Spleen (tissue), 11 donors: ENCODE measurements at regions not wholly inside any gene's neighbourhood (a gene's known extent, or its start where the extent isn't known, plus 50 kb on each side); places are given as distances from the start of the nearest gene placed in this dataset.

Experiments
- DNase-seq: peaks from one replicate; pipeline ENCODE4 v3.0.0-alpha.2; 2020
- H3K27ac ChIP-seq, 8 donors: fragments of 200-600 bp; sonication (generic) in 7 of 8; 1 replicate in 4 of 8; 2 replicates in 4 of 8; pipeline versions ENCODE4 v1.5.0 to v1.8.0; 2016 to 2021; ENCODE audit warnings: inconsistent platforms in 4 of 8, mild to moderate bottlenecking in 4 of 8, moderate library complexity in 1 of 8
- H3K27me3 ChIP-seq, 7 donors: fragments of 200-600 bp; sonication (generic) in 6 of 7; replicated peaks in 1 of 7; 1 replicate in 4 of 7; 2 replicates in 3 of 7; pipeline versions ENCODE4 v1.5.0 to v1.8.0; 2016 to 2021; ENCODE audit warnings: inconsistent platforms in 3 of 7, mild to moderate bottlenecking in 1 of 7
- H3K36me3 ChIP-seq, 6 donors: fragments of 200-600 bp; sonication (generic) in 5 of 6; 1 replicate in 4 of 6; 2 replicates in 2 of 6; pipeline versions ENCODE4 v1.5.0 to v1.8.0; 2016 to 2021; ENCODE audit warnings: inconsistent platforms in 2 of 6
- H3K4me1 ChIP-seq, 6 donors: fragments of 200-600 bp; sonication (generic) in 5 of 6; 1 replicate in 3 of 6; 2 replicates in 3 of 6; pipeline versions ENCODE4 v1.5.0 to v1.8.0; 2016 to 2021; ENCODE audit warnings: inconsistent platforms in 3 of 6
- H3K4me3 ChIP-seq, 8 donors: fragments of 200-600 bp; sonication (generic) in 7 of 8; 1 replicate in 4 of 8; 2 replicates in 4 of 8; pipeline versions ENCODE4 v1.5.0 to v1.8.0; 2016 to 2021; ENCODE audit warnings: inconsistent platforms in 4 of 8, mild to moderate bottlenecking in 4 of 8, moderate library complexity in 2 of 8
- H3K9me3 ChIP-seq, 8 donors: fragments of 200-600 bp; sonication (generic) in 7 of 8; 1 replicate in 4 of 8; 2 replicates in 4 of 8; pipeline versions ENCODE4 v1.5.0 to v1.8.0; 2016 to 2021; ENCODE audit warnings: inconsistent platforms in 4 of 8
- POLR2A ChIP-seq, 3 donors: fragments of 450-650 bp; IDR thresholded peaks; one replicate each; pipeline ENCODE4 v1.5.1; 2017; ENCODE audit warnings: antibody characterized with exemption in 3 of 3, mild to moderate bottlenecking in 1 of 3
- POLR2AphosphoS5 ChIP-seq, 3 donors: sonication (generic); formaldehyde crosslinking; IDR thresholded peaks; one replicate each; pipeline ENCODE4 v1.5.1; 2017; ENCODE audit warnings: antibody characterized with exemption in 3 of 3
- WGBS, 5 donors: extraction: QIAGEN DNeasy Blood & Tissue Kit in 3 of 5; methylation state at CpG; one replicate each; pipeline versions ENCODE4 v1.1.5 to v1.1.7; 2013 to 2018; 5-methylcytosine and 5-hydroxymethylcytosine counted together
- intact Hi-C: fragments of 100-400 bp; cut with DNase I; formaldehyde crosslinking; loops from one replicate; pipeline ENCODE4 v1.15.0; 2023; ENCODE audit warnings: low total_unique reads
- TF ChIP-seq, protein P1 (sequence below), 11 experiments: fragments of 200-600 bp in 7 of 11; fragments of 450-650 bp in 4 of 11; sonication (generic) in 4 of 11; IDR thresholded peaks in 8 of 11; conservative IDR thresholded peaks in 3 of 11; 1 replicate in 7 of 11; 2 replicates in 4 of 11; pipeline versions ENCODE4 v1.4.0 to v1.8.0; 2016 to 2021; ENCODE audit warnings: antibody characterized with exemption in 11 of 11, inconsistent platforms in 4 of 11, mild to moderate bottlenecking in 1 of 11
- donor health status: healthy with polysubstance abuse.
- donor health status: DM: no; HTN: no; CAD: no; lungs with moderate emphysema.
- donor health status: DM: no; HTN: no; CAD: no.
- donor health status: Bipolar disorder and iron deficiency.
- donor health status: healthy.
- donor health status: DM: no; HTN: no; CAD: no.
- donor health status: DM: yes; HTN: yes; CAD: no.

GRCh38 chr4:100588076-100588475 is 70.3 kb upstream of the EMCN start:
- Histone ChIP-seq H3K4me3 (no peak overlapping the region), H3K9me3 (no peaks in the 10 kb centered on the region), H3K4me1 (no peaks in the 10 kb centered on the region), H3K27me3 (no peaks in the 10 kb centered on the region), H3K27ac (no peak overlapping the region), H3K36me3 (no peaks in the 10 kb centered on the region)
- intact Hi-C loops: no loop called here
- no peak for TF ChIP-seq POLR2AphosphoS5 (IDR thresholded peaks at IDR 0.05)
- no peak for TF ChIP-seq POLR2A (IDR thresholded peaks at IDR 0.05)
- TF ChIP-seq, protein P1, sequence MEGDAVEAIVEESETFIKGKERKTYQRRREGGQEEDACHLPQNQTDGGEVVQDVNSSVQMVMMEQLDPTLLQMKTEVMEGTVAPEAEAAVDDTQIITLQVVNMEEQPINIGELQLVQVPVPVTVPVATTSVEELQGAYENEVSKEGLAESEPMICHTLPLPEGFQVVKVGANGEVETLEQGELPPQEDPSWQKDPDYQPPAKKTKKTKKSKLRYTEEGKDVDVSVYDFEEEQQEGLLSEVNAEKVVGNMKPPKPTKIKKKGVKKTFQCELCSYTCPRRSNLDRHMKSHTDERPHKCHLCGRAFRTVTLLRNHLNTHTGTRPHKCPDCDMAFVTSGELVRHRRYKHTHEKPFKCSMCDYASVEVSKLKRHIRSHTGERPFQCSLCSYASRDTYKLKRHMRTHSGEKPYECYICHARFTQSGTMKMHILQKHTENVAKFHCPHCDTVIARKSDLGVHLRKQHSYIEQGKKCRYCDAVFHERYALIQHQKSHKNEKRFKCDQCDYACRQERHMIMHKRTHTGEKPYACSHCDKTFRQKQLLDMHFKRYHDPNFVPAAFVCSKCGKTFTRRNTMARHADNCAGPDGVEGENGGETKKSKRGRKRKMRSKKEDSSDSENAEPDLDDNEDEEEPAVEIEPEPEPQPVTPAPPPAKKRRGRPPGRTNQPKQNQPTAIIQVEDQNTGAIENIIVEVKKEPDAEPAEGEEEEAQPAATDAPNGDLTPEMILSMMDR (IDR thresholded peaks at IDR 0.05 in 8 of 11, conservative IDR thresholded peaks at IDR 0.05 in 3 of 11): no peak
- DNase-seq: no peak
- WGBS, 5 donors: 81 to 93% (median 92%) methylated on average over 3 of the region's 3 CpGs

GRCh38 chr4:100582146-100582545 is 64.3 kb upstream of the EMCN start:
- intact Hi-C loops: no loop called here
- Histone ChIP-seq H3K27ac (no peak overlapping the region), H3K9me3 (no peaks in the 10 kb centered on the region), H3K27me3 (no peaks in the 10 kb centered on the region), H3K4me1 (no peaks in the 10 kb centered on the region), H3K36me3 (no peaks in the 10 kb centered on the region), H3K4me3 (no peak overlapping the region)
- 78 to 88% (median 84%) methylated on average over 2 of the region's 2 CpGs for WGBS, 5 donors
- DNase-seq: no peak
- TF ChIP-seq, protein P1 (IDR thresholded peaks at IDR 0.05 in 8 of 11, conservative IDR thresholded peaks at IDR 0.05 in 3 of 11): no peak
- TF ChIP-seq POLR2A (IDR thresholded peaks at IDR 0.05): no peak
- no peak for TF ChIP-seq POLR2AphosphoS5 (IDR thresholded peaks at IDR 0.05)

GRCh38 chr4:100581337-100581736 is 63.5 kb upstream of the EMCN start:
- no peaks in the 10 kb centered on the region for H3K9me3 ChIP-seq
- no peak overlapping the region for H3K4me3 ChIP-seq
- intact Hi-C loops: no loop called here
- no peak for DNase-seq
- TF ChIP-seq, protein P1 (IDR thresholded peaks at IDR 0.05 in 8 of 11, conservative IDR thresholded peaks at IDR 0.05 in 3 of 11): no peak
- no peak for TF ChIP-seq POLR2A (IDR thresholded peaks at IDR 0.05)
- TF ChIP-seq POLR2AphosphoS5 (IDR thresholded peaks at IDR 0.05): no peak
- no peaks in the 10 kb centered on the region for H3K36me3 ChIP-seq
- no peaks in the 10 kb centered on the region for H3K4me1 ChIP-seq
- no peaks in the 10 kb centered on the region for H3K27me3 ChIP-seq
- 64 to 85% (median 80%) methylated on average over 2 of the region's 2 CpGs for WGBS, 5 donors
- no peak overlapping the region for H3K27ac ChIP-seq

- DNase-seq: no peak
- no peaks in the 10 kb centered on the region for H3K36me3 ChIP-seq
- H3K4me3 ChIP-seq: no peak overlapping the region
- TF ChIP-seq POLR2A (IDR thresholded peaks at IDR 0.05) (no peak), POLR2AphosphoS5 (IDR thresholded peaks at IDR 0.05) (no peak)
- TF ChIP-seq, protein P1 (IDR thresholded peaks at IDR 0.05 in 8 of 11, conservative IDR thresholded peaks at IDR 0.05 in 3 of 11): no peak
- H3K27me3 ChIP-seq: no peaks in the 10 kb centered on the region
- intact Hi-C loops: no loop called here
- no peaks in the 10 kb centered on the region for H3K9me3 ChIP-seq
- no peak overlapping the region for H3K27ac ChIP-seq
- WGBS, 5 donors: 87 to 97% (median 89%) methylated on average over 3 of the region's 3 CpGs
- H3K4me1 ChIP-seq: no peaks in the 10 kb centered on the region
Measured at GRCh38 chr4:100576570-100576969, 58.7 kb upstream of the EMCN start.
